T47D (cell line): ENCODE measurements at regions not wholly inside any gene's neighbourhood (a gene's known extent, or its start where the extent isn't known, plus 50 kb on each side); places are given as distances from the start of the nearest gene placed in this dataset.
"Not testable (repeated sequence)": the region's sequence is repeated elsewhere in the genome, so short reads cannot be mapped to it uniquely, and the experiment has no call there.

ENCODE experiments used
- DNase-seq, 2 experiments: peaks; one replicate each; pipeline versions ENCODE4 v3.0.0 to v3.0.0-alpha.2; 2011 to 2012; ENCODE audit warnings: low read depth in 1 of 2, low spot score in 1 of 2
- JUND ChIP-seq: IDR thresholded peaks from 2 replicates; pipeline ENCODE4 v1.6.1; 2012; ENCODE audit warnings: low read depth
- in situ Hi-C: cut with HindIII; loops from 2 replicates; pipeline ENCODE4 v1.10.0; 2016; ENCODE audit warnings: low sequenced_read_pairs, low pct_unique_long_range_greater_than_20kb

DNA sequence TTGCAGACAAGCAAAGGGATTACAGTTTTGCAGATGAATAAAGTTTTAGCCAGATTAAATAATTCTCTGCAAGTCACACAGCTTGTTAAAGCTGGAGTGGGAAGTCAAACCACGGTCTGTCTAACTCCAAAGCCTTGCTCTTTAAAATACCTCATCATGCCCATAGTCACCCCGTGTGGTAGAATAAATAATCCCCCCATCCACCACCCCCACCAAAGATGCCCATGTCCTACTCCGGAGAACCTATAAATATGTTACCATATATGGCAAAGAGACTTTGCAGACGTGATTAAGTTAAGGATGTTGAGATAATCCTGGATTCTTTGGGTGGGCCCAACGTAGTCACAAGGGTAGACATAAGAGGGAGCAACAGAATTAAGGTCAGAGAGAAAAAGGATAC lies 118.7 kb downstream of the BEND2 start:
- TF ChIP-seq JUND: no peak
- DNase-seq: no peak
- in situ Hi-C loops: no loop called here

DNA sequence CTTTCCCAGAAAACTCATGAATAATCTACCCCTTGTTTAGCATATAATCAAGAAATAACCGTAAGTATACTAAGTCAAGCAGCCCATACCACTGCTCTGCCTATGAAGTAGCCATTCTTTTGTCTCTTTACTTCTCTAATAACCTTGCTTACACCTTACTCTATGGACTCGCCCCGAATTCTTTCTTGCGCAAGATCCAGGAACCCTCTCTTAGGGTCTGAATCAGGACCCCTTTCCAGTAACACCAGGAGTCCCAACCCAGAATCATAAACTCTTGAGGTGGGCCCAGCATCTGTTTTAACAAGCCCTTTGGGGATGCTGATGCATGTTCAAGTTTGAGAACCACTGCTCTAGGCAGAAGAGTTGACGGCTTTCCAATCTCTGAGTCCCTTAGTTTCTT lies 119.6 kb downstream of the BEND2 start:
- TF ChIP-seq JUND: no peak
- DNase-seq: no peak
- in situ Hi-C loops: no loop called here

DNA sequence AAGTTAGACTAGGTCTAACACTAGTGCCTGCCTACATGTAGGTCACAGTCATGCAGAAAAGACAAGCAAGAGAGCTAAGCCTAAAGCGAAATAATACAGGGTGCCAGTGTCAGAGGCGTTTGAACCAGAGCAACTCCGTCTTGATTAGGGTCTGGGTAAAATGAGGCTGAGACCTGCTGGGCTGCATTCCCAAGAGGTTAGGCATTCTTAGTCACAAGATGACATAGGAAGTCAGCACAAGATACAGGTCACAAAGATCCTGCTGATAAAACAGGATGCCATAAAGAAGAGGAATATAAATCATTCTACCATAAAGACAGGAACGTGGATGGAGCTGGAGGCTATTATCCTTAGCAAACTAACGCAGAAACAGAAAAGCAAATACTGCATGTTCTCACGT lies 120.9 kb downstream of the BEND2 start:
- peak in 1 of 2 experiments; percentile 52 for DNase-seq
- in situ Hi-C loops: no loop called here
- peak; percentile 30; the same call in 1 of the 2 replicates for TF ChIP-seq JUND

DNA sequence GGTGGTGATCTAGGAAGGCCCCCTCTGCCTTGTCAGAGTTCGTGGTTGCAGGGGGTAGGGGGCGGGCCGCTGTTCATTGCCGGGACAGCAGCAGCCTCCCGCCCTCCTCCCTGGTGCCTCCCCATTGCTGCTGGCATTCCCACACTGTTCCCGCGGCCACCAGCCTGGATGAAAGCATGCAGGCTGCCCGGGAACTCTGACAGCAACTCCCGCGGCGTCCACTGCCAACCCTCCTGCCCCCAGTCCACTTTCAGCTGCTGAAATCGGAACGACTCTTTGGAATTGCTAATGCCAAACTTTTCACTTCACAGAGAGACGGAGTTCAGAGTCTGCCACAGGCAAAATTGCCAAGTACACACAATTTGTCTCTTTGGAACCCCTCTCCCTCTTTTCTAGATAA lies 121.9 kb downstream of the BEND2 start:
- peak in 1 of 2 experiments; percentile 5 for DNase-seq
- TF ChIP-seq JUND: no peak
- in situ Hi-C loops: no loop called here

DNA sequence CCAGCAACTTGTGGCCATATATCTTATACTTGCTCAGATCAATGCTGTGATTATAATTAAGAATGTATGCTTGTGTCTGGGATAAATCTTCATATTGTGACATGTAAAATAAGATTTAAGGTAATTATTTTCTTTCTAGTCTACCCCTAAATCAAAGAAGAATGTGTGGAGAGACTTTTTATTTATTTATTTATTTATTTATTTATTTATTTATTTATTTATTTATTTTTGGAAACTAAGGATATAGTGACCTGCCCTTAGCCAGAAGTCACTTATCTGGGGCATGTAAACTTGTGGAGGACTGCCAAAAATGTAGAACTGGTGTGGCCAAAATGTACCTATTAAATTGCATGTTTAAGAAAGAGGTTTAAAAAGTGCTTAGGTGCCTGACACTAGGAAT lies 144.3 kb downstream of the BEND2 start:
- no peak for DNase-seq
- in situ Hi-C loops: no loop called here
- TF ChIP-seq JUND: no peak

DNA sequence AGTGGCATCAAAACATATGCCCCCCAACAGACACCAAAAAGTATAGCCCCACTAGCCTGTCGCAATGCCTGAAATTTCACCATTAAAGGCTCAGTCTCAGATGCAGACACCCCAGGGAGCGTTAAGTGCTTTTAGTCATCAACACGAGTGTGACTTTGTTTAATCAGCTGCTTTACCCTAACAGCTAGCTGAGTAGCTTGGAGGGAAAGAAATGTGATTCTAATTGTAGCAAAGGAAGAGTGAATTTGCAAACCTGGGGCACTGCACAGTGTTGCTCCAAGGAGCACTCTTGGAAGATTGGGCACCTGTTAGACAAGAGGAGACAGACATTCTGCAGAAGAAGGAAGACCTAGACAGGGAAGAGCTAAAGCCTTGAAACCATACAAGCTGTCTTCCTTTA lies 145.1 kb downstream of the BEND2 start:
- no peak for DNase-seq
- no peak for TF ChIP-seq JUND
- in situ Hi-C loops: no loop called here

DNA sequence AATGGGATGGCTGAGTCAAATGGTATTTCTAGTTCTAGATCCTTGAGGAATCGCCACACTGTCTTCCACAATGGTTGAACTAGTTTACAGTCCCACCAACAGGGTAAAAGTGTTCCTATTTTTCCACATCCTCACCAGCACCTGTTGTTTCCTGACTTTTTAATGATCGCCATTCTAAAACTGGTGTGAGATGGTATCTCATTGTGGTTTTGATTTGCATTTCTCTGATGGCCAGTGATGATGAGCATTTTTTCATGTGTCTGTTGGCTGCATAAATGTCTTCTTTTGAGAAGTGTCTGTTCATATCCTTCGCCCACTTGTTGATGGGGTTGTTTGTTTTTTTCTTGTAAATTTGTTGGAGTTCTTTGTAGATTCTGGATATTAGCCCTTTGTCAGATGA lies 152.6 kb downstream of the BEND2 start:
- DNase-seq, in situ Hi-C loops: not testable (repeated sequence)

DNA sequence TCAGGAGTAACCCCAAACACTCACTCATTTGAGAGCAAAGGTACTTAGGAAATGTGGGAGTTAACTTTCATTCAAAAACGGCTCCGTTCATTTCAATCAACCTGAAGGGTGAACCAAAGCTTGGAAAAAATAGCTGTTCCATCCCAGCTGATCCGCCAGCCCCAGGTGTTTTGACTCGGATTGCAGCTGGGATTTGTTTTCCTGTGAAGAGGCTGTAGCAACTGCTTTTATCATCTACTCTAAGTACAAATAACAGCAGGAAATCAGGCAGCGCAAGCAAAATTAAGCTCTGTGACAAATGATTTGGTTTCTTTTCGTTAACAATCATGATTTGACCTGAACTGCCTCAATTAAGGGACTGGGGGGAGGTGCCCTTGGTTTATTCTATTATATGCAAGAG lies 154.7 kb downstream of the BEND2 start:
- DNase-seq: no peak
- TF ChIP-seq JUND: no peak
- in situ Hi-C loops: no loop called here

DNA sequence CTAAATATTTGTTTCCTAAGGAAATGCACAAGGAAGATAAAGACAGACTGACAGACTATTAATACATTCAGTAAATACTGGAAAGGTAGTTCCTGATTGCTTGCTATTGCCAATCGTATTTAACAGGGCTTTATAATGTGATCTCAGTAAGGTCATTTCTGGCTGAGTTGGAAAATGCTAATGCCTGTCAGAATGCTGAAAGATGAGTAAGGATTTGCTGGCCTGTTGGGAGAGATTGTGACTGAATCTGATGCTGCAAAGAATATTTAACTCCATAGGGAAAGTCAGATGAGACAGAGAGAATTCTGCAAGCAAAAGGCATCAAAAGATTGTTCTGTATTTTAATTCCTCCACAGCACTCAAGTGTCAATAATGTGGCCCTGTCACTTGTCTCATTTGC lies 169.0 kb downstream of the BEND2 start:
- no peak for TF ChIP-seq JUND
- DNase-seq: no peak
- in situ Hi-C loops: no loop called here

DNA sequence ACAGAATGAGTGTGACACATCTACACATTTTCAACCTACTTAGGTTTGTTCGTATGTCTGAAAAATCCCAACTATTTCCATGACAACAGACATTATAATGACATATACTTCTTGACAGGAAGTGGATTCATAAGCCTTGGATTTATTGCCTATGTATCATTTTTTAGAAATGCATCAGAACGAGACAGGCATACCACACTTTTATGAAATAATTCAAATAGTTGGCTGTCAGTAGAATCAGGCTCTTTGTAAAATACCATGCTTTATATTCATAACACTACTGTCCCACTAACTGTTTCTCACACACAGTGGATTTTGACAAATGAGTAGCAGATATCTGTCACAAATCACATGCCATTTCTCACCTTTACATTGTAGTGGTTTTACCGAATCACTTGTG lies 173.2 kb downstream of the BEND2 start:
- no peak for TF ChIP-seq JUND
- no peak for DNase-seq
- in situ Hi-C loops: no loop called here

DNA sequence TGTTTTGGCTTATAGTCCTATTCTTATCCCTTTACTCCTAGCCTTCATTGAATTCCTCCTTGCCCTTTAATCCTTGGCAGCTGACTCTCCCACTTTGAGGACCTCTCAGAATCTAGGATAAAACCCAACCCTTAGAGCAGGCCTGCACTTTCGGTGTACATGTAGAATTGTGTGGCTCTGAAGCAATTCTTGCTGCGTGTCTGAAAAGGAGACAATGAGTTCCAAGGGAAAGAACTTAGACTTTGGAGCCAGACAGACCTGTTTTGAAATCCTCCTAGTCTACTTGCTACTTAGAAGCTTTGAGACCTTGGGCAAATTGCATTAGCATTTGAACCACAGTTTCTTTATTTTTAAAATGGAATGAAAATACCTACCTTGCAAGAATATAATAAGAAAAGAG lies 175.2 kb downstream of the BEND2 start:
- in situ Hi-C loops: no loop called here
- DNase-seq: no peak

DNA sequence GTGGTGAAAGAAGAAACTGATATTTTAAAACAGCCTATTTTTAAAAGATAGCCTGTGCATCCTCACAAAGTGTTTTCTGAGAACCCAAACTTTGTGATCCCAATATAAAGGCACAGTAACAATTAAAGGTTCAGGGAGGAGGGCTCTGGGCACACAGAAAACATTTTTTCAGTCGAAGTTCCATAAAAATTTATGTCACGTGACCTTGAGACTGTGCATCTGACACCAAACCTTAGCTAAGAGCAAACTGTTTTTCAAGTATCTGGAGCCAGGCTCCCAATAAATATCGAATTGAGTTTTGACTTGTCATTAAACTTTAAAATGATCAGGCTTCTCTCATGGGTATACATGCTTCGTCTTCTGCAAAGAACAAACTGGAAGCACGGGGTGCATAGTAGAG lies 177.9 kb downstream of the BEND2 start:
- no peak for DNase-seq
- TF ChIP-seq JUND: no peak
- in situ Hi-C loops: no loop called here

More for the DNA sequence above, 175.2 kb downstream of the BEND2 start:
- no peak for TF ChIP-seq JUND

DNA sequence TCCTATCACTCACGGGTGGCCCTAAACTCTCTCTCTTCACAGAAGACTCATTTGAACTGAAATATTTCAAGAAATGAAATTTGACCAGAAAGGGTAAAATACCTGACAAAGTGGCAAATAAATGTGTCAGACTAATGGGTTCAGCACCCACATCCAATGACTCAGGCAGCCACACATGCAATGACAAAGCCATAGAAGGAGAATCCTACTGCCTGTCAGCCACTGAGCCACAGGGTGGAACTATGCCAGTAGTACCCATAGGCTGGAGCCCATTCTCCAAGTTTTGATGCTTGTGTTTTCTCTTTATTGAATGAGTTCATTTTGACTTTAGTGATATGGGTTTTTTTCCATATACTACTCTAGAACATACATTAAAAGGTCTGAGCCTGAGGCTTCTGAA lies 179.0 kb downstream of the BEND2 start:
- DNase-seq: no peak
- no peak for TF ChIP-seq JUND
- in situ Hi-C loops: no loop called here

DNA sequence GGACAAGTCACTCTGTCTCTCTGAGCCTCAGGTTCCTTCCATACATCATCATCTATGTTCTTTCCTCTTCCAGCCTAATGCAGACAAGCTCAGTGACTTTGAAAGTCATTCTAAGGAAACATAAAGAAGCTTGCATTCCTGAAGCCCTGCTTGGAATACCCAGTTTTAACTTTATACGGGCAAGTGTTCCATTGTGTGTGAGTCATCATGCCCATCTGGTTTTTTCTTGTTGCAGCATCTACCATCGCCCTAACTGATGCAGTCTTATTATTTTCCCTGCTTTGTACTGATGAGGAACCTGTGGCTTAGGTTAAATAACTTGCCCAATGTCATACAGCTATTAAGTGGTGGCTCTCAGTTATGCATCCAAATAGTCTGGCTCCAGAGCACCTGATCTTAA lies 177.9 kb upstream of the RAI2 start:
- no peak for DNase-seq
- TF ChIP-seq JUND: no peak
- in situ Hi-C loops: no loop called here

DNA sequence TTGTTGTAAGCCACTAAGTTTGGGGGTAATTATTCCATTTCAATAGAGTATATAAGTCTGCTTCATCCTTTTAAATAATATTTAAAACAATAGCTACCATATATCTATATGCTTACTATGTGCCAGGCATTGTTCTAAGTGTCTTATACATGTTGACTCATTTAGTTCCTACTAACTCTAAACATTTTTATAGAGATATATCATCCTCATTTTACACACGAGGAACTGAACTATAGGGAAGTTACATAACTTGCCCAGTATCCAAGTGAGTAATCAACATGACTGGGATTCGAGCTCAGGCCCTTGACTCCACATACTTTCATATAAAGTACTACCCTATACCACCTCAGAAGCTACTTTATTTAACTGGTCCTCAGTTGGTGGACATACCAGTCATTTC lies 175.3 kb upstream of the RAI2 start:
- in situ Hi-C loops: no loop called here
- no peak for DNase-seq
- no peak for TF ChIP-seq JUND
